Left lung (tissue), 4 donors: ENCODE measurements at regions not wholly inside any gene's neighbourhood (a gene's known extent, or its start where the extent isn't known, plus 50 kb on each side); places are given as distances from the start of the nearest gene placed in this dataset.

Experiments used
- ATAC-seq: fragments of 200-7000 bp; cut with Tn5 transposase; one replicate; pipeline ENCODE4 v1.9.1; 2020; ENCODE audit warnings: moderate library complexity
- DNase-seq, 4 donors: peaks; one replicate each; pipeline ENCODE4 v3.0.0-alpha.2; 2013 to 2020
- H3K27ac ChIP-seq, 2 donors: fragments of 200-600 bp; sonication (generic) in 1 of 2; one replicate each; pipeline versions ENCODE4 v1.5.0 to v1.8.0; 2020 to 2021
- H3K27me3 ChIP-seq, 2 donors: fragments of 200-600 bp; sonication (generic) in 1 of 2; one replicate each; pipeline versions ENCODE4 v1.5.0 to v1.8.0; 2020 to 2021
- H3K36me3 ChIP-seq, 2 donors: fragments of 200-600 bp; sonication (generic) in 1 of 2; one replicate each; pipeline versions ENCODE4 v1.5.0 to v1.8.0; 2020 to 2021
- H3K4me1 ChIP-seq, 2 donors: fragments of 200-600 bp; one replicate each; pipeline ENCODE4 v1.8.0; 2021
- H3K4me3 ChIP-seq, 2 donors: fragments of 200-600 bp; sonication (generic) in 1 of 2; one replicate each; pipeline versions ENCODE4 v1.5.0 to v1.8.0; 2020 to 2021; ENCODE audit warnings: mild to moderate bottlenecking in 1 of 2
- H3K9me3 ChIP-seq, 2 donors: fragments of 200-600 bp; sonication (generic) in 1 of 2; one replicate each; pipeline versions ENCODE4 v1.5.0 to v1.8.0; 2020 to 2021
- CTCF ChIP-seq, 2 donors: fragments of 200-600 bp; sonication (generic) in 1 of 2; IDR thresholded peaks; one replicate each; pipeline versions ENCODE4 v1.5.0 to v1.8.0; 2021; ENCODE audit warnings: antibody characterized with exemption in 2 of 2
- intact Hi-C, 2 donors: fragments of 100-400 bp; cut with DNase I; formaldehyde crosslinking; loops; one replicate each; pipeline versions ENCODE4 v1.11.2 to v1.14.2; 2022
- donor health status: DM: no; HTN: yes; CAD: no.
- donor health status: DM: no; HTN: no; CAD: no.

- H3K27me3 ChIP-seq = no peaks in the 10 kb centered on the region
- H3K4me1 ChIP-seq = no peaks in the 10 kb centered on the region
- H3K36me3 ChIP-seq = no peaks in the 10 kb centered on the region
- no peak overlapping the region for H3K27ac ChIP-seq
- TF ChIP-seq CTCF (IDR thresholded peaks at IDR 0.05) = no peak
- intact Hi-C loops = no loop called here
- no peaks in the 10 kb centered on the region for H3K9me3 ChIP-seq
- H3K4me3 ChIP-seq = no peak overlapping the region
- DNase-seq (no peak), ATAC-seq (no peak)
Measured at GRCh38 chr3:153431076-153431475, 269.1 kb downstream of the RAP2B start.

- H3K27me3 ChIP-seq = no peaks in the 10 kb centered on the region
- no peak overlapping the region for H3K4me3 ChIP-seq
- TF ChIP-seq CTCF (IDR thresholded peaks at IDR 0.05) = no peak
- no peak for DNase-seq
- H3K36me3 ChIP-seq = no peaks in the 10 kb centered on the region
- H3K27ac ChIP-seq = no peak overlapping the region
- no peaks in the 10 kb centered on the region for H3K4me1 ChIP-seq
- no peak for ATAC-seq
- intact Hi-C loops = no loop called here
- H3K9me3 ChIP-seq = no peaks in the 10 kb centered on the region
Measured at GRCh38 chr3:153437666-153438065, 275.6 kb downstream of the RAP2B start.

GRCh38 chr3:153438271-153438670, 276.2 kb downstream of the RAP2B start:
- H3K36me3 ChIP-seq = no peaks in the 10 kb centered on the region
- no peak for DNase-seq

GRCh38 chr3:153439780-153440179, 277.8 kb downstream of the RAP2B start:
- intact Hi-C loops = no loop called here
- Histone ChIP-seq H3K27me3 (no peaks in the 10 kb centered on the region), H3K9me3 (no peaks in the 10 kb centered on the region), H3K36me3 (no peaks in the 10 kb centered on the region), H3K4me1 (no peaks in the 10 kb centered on the region), H3K4me3 (no peak overlapping the region), H3K27ac (no peak overlapping the region)
- ATAC-seq = no peak
- TF ChIP-seq CTCF (IDR thresholded peaks at IDR 0.05) = no peak
- DNase-seq = no peak

More at GRCh38 chr3:153438271-153438670, 276.2 kb downstream of the RAP2B start:
- Histone ChIP-seq H3K27ac (no peak overlapping the region), H3K4me1 (no peaks in the 10 kb centered on the region), H3K27me3 (no peaks in the 10 kb centered on the region), H3K4me3 (no peak overlapping the region), H3K9me3 (no peaks in the 10 kb centered on the region)
- intact Hi-C loops = no loop called here
- ATAC-seq = peak; percentile 62
- TF ChIP-seq CTCF (IDR thresholded peaks at IDR 0.05) = no peak

GRCh38 chr3:153440311-153440710, 278.3 kb downstream of the RAP2B start:
- no peak for DNase-seq
- no peaks in the 10 kb centered on the region for H3K36me3 ChIP-seq
- no peaks in the 10 kb centered on the region for H3K4me1 ChIP-seq
- no peaks in the 10 kb centered on the region for H3K27me3 ChIP-seq
- H3K4me3 ChIP-seq = no peak overlapping the region
- H3K9me3 ChIP-seq = no peaks in the 10 kb centered on the region
- no peak overlapping the region for H3K27ac ChIP-seq
- intact Hi-C loops = no loop called here
- no peak for ATAC-seq
- TF ChIP-seq CTCF (IDR thresholded peaks at IDR 0.05) = no peak
